ENCODE measurements at regions not wholly inside any gene's neighbourhood (a gene's known extent, or its start where the extent isn't known, plus 50 kb on each side); places are given as distances from the start of the nearest gene placed in this dataset.
A peak's percentile ranks its signal among the peaks of the same experiment; 100 is the strongest.
"Not testable (repeated sequence)": the region's sequence is repeated elsewhere in the genome, so short reads cannot be mapped to it uniquely, and the experiment has no call there.

GRCh38 chr15:88993662-88994061 is 80.5 kb upstream of the MFGE8 start:
- TF ChIP-seq CTCF (IDR thresholded peaks at IDR 0.05; ENCODE audit: low read depth, low read length, missing control alignments) = no peak
- H3K4me3 ChIP-seq (replicated peaks; ENCODE audit: low read depth, low read length) = no peak overlapping the region
- no peak for DNase-seq (ENCODE audit: extremely low read depth, low read depth)

- no peak overlapping the region for H3K4me3 ChIP-seq (replicated peaks; ENCODE audit: low read depth, low read length)
- no peak for TF ChIP-seq CTCF (IDR thresholded peaks at IDR 0.05; ENCODE audit: low read depth, low read length, missing control alignments)
- DNase-seq (ENCODE audit: extremely low read depth, low read depth) = no peak
These were observed 81.1 kb upstream of the MFGE8 start for GRCh38 chr15:88994286-88994685.

- DNase-seq (ENCODE audit: extremely low read depth, low read depth) = no peak
- TF ChIP-seq CTCF (IDR thresholded peaks at IDR 0.05; ENCODE audit: low read depth, low read length, missing control alignments) = no peak
- H3K4me3 ChIP-seq (replicated peaks; ENCODE audit: low read depth, low read length) = no peak overlapping the region
These were observed 82.3 kb upstream of the MFGE8 start for GRCh38 chr15:88995449-88995848.

GRCh38 chr15:88997531-88997930 is 84.4 kb upstream of the MFGE8 start:
- no peak for TF ChIP-seq CTCF (IDR thresholded peaks at IDR 0.05; ENCODE audit: low read depth, low read length, missing control alignments)
- no peak for DNase-seq (ENCODE audit: extremely low read depth, low read depth)
- no peak overlapping the region for H3K4me3 ChIP-seq (replicated peaks; ENCODE audit: low read depth, low read length)

GRCh38 chr15:88998980-88999713 is 86.0 kb upstream of the MFGE8 start:
- no peak for DNase-seq (ENCODE audit: extremely low read depth, low read depth)
- H3K4me3 ChIP-seq (replicated peaks; ENCODE audit: low read depth, low read length) = no peak overlapping the region
- TF ChIP-seq CTCF (IDR thresholded peaks at IDR 0.05; ENCODE audit: low read depth, low read length, missing control alignments) = no peak

GRCh38 chr15:89001708-89002275 is 86.5 kb upstream of the ABHD2 start:
- not testable (repeated sequence) for H3K4me3 ChIP-seq (replicated peaks; ENCODE audit: low read depth, low read length); DNase-seq (ENCODE audit: extremely low read depth, low read depth)

GRCh38 chr15:89002281-89002761 is 85.9 kb upstream of the ABHD2 start:
- no peak overlapping the region for H3K4me3 ChIP-seq (replicated peaks; ENCODE audit: low read depth, low read length)
- TF ChIP-seq CTCF (IDR thresholded peaks at IDR 0.05; ENCODE audit: low read depth, low read length, missing control alignments) = no peak
- DNase-seq (ENCODE audit: extremely low read depth, low read depth) = peak; percentile 69
